GM18520 (cell line): ENCODE measurements at regions not wholly inside any gene's neighbourhood (a gene's known extent, or its start where the extent isn't known, plus 50 kb on each side); places are given as distances from the start of the nearest gene placed in this dataset.
"Not testable (repeated sequence)": the region's sequence is repeated elsewhere in the genome, so short reads cannot be mapped to it uniquely, and the experiment has no call there.

ENCODE experiments used
- ATAC-seq: cut with Tn5 transposase; IDR thresholded peaks from one replicate; pipeline ENCODE4 v1.9.1; 2021; ENCODE audit not compliant: unreplicated experiment

GRCh38 chr2:194870974-194871535 is 786.0 kb upstream of the SLC39A10 start:
- no peak for ATAC-seq

- no peak for ATAC-seq
These were observed 789.7 kb upstream of the SLC39A10 start for GRCh38 chr2:194867328-194867727.

- ATAC-seq = no peak
These were observed 802.1 kb upstream of the SLC39A10 start for GRCh38 chr2:194854941-194855340.

- no peak for ATAC-seq
These were observed 814.2 kb upstream of the SLC39A10 start for GRCh38 chr2:194842871-194843270.

- ATAC-seq = not testable (repeated sequence)
These were observed 822.7 kb upstream of the SLC39A10 start for GRCh38 chr2:194834371-194834770.

GRCh38 chr2:194826241-194826640 is 830.8 kb upstream of the SLC39A10 start:
- ATAC-seq = no peak

- no peak for ATAC-seq
These were observed 832.6 kb upstream of the SLC39A10 start for GRCh38 chr2:194824450-194824849.

- no peak for ATAC-seq
These were observed 834.4 kb upstream of the SLC39A10 start for GRCh38 chr2:194822657-194823056.

- ATAC-seq = no peak
These were observed 834.9 kb upstream of the SLC39A10 start for GRCh38 chr2:194822097-194822496.

GRCh38 chr2:194819367-194819766 is 837.7 kb upstream of the SLC39A10 start:
- no peak for ATAC-seq

GRCh38 chr2:194815475-194815874 is 841.6 kb upstream of the SLC39A10 start:
- ATAC-seq = no peak

GRCh38 chr2:194802589-194802988 is 854.4 kb upstream of the SLC39A10 start:
- ATAC-seq = no peak

GRCh38 chr2:194787071-194787470 is 870.0 kb upstream of the SLC39A10 start:
- not testable (repeated sequence) for ATAC-seq

- not testable (repeated sequence) for ATAC-seq
These were observed 885.6 kb upstream of the SLC39A10 start for GRCh38 chr2:194771394-194771793.

- no peak for ATAC-seq
These were observed 888.0 kb upstream of the SLC39A10 start for GRCh38 chr2:194769030-194769429.

- no peak for ATAC-seq
These were observed 891.3 kb upstream of the SLC39A10 start for GRCh38 chr2:194765723-194766122.

- ATAC-seq = no peak
These were observed 906.1 kb upstream of the SLC39A10 start for GRCh38 chr2:194750926-194751325.

- ATAC-seq = no peak
These were observed 911.4 kb upstream of the SLC39A10 start for GRCh38 chr2:194745557-194746146.

- no peak for ATAC-seq
These were observed 914.3 kb upstream of the SLC39A10 start for GRCh38 chr2:194742706-194743105.

- ATAC-seq = no peak
These were observed 917.8 kb upstream of the SLC39A10 start for GRCh38 chr2:194739217-194739616.

- ATAC-seq = no peak
These were observed 921.0 kb upstream of the SLC39A10 start for GRCh38 chr2:194735837-194736542.

GRCh38 chr2:194730266-194730665 is 926.8 kb upstream of the SLC39A10 start:
- no peak for ATAC-seq
